DMS79 treated with DMSO at 0.1 percent for 48 hours (cell line): ENCODE measurements at regions not wholly inside any gene's neighbourhood (a gene's known extent, or its start where the extent isn't known, plus 50 kb on each side); places are given as distances from the start of the nearest gene placed in this dataset.

Experiments used
- DNase-seq: peaks from one replicate; lab custom pipeline; 2025; lab: John Stamatoyannopoulos, UW

- no peak for DNase-seq
These were observed 414.6 kb upstream of the PSMD7 start for GRCh38 chr16:73882033-73882432.

DNA sequence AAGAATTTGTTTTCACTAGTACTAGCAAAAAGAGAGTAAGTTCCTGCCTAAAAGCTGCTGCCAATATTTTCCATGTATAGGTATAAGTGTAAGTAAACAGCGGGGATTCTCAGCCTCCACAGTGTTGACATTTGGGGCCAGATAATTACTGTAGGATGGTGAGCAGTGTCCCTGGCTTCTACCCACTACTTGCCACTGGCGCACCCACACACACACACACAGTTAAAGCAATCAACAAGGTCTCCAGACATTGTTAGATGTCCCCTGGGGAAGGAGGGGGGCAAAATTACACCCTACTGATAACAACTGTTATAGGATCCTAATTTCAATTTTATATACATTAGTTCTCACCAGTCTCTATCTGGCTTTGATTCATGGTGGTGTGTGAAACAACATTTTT, 417.0 kb upstream of the PSMD7 start:
- DNase-seq, result no peak

- peak; percentile 42 for DNase-seq
These were observed 418.0 kb upstream of the PSMD7 start for GRCh38 chr16:73878611-73879010.

- no peak for DNase-seq
These were observed 419.5 kb upstream of the PSMD7 start for GRCh38 chr16:73877150-73877549.

GRCh38 chr16:73875996-73876690, 420.5 kb upstream of the PSMD7 start:
- DNase-seq, result no peak

DNA sequence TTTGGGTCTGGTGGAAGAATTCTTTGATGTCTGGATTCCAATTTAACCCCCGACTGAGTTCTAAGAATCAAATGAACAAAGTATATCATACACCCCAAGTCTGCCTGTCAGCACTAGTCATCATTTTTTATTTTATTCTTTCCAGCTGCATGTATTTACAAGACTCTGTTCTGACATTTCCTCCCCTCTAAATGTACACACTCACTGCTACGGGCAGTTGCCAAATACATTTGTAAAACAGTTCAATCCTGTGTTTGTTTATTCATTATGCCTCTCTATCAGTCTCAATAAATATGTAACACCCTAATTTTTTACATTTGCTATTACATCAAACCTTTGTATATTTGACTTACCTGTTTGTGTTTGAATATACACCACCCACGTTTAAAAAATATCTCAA, 422.3 kb upstream of the PSMD7 start:
- DNase-seq, result no peak

DNA sequence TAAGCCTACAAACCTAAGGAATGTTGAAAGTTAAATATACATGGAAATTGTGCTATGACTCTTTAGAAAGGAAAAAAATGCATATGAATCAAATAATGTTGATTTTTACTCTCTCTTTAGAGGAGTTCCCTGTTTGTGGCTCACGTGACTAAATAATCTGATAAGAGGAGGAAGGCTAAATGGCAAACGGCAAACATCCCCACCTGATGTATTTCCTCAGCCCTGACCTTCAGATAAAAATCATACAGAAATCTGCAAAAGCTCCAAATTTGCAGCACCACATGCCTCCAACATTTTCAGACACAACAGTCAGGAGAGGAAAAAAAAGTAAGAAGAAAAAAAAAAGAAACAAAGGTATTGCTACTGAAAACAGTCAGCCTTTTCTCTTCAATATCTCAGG, 423.0 kb upstream of the PSMD7 start:
- no peak for DNase-seq

DNA sequence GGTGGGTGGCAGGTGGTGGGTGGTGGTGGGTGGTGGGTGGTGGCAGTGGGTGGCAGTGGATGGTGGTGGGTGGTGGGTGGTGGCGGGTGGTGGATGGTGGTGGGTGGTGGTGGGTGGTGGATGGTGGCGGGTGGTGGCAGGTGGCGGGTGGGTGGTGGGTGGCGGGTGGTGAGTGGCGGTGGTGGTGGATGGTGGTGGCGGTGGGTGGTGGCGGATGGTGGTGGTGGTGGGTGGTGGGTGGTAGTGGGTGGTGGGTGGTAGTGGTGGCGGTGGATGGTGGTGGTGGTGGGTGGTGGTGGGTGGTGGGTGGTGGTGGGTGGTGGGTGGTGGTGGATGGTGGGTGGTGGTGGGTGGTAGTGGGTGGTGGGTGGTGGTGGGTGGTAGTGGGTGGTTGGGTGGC, 423.8 kb upstream of the PSMD7 start:
- DNase-seq, result no peak

DNA sequence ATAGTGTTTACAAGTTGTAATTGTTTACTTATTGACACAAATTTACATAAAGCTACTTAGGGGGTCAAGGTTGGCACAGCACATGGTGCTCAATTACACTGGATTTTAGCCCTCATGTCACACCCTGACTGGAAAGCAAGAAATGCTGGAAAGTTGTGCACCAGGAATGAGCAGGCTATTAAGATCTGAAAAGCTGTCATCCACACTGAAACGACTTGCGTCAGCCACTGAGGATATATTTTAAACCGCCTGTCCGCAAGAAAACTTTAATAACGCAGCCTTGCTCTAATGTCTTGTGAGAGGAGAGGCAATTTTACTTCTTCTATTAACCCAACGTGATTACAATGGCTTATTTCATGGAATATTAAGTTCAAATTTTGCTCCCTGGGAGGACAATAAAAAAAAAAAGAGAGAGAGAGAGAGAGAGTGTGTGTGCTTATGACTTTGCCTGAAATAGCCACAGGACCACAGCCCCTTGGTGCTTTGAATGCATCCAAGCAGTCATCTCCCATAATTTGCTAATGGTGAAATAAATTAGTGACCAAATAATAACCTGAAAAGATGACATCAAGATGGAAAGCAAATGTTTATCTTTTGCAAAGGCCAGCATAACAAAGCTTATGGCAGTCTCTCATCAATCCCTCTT, 425.4 kb upstream of the PSMD7 start:
- DNase-seq, result no peak

GRCh38 chr16:73869126-73869525, 427.5 kb upstream of the PSMD7 start:
- no peak for DNase-seq

DNA sequence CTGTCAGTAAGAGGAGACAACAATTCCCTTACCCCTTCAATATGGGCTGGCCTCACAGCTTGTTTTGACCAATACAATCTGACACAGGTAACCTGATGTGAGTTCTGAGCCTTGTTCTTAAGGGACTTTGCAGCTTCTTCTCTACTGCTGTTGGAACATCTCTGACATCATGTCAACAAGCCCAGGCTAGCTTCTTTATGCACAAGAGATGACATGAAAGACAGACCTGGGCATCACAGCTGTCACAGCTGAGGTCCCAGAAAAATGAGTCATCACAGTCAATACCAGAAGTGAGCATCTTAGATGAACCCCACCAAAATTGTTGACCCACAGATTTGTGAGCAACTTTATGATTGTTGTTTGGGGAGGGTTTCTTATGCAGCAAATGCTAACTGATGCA, 431.7 kb upstream of the PSMD7 start:
- no peak for DNase-seq

GRCh38 chr16:73858326-73858725, 438.3 kb upstream of the PSMD7 start:
- DNase-seq, result no peak

GRCh38 chr16:73853968-73854367, 442.6 kb upstream of the PSMD7 start:
- no peak for DNase-seq

DNA sequence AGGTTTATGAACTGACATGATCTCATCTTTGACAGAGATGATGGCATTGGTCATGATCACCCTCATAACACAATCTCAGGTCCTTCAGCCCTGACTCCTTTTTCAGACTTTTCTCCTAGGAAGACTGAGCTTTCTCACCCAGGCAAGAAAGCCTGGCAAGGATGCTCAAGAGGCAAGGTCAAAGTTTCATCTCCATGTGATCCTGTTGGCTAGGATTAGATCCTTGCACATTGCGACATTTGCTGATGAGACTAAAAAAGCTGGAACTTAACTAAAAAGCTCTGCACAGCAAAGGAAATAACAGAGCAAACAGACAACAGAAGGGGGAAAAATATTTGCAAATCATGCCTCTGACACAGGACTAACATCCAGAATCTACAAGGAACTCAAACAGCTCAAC, 444.1 kb upstream of the PSMD7 start:
- no peak for DNase-seq

GRCh38 chr16:73848993-73849392, 447.6 kb upstream of the PSMD7 start:
- DNase-seq, result no peak

DNA sequence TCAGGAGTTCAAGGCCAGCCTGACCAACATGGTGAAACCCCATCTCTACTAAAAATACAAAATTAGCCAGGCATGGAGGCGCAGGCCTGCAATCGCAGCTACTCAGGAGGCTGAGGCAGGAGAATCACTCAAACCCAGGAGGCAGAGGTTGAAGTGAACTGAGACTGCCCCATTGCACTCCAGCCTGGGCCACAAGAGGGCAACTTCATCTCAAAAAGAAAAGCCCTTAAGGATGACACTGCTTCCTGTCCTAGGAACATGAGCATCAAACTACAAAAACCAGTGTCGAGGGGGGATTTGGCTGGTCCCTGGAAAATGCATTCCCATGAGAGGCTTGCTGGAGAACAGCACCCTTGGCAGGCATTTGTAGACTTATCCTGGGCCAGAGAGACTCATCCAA, 449.5 kb upstream of the PSMD7 start:
- DNase-seq, result no peak

DNA sequence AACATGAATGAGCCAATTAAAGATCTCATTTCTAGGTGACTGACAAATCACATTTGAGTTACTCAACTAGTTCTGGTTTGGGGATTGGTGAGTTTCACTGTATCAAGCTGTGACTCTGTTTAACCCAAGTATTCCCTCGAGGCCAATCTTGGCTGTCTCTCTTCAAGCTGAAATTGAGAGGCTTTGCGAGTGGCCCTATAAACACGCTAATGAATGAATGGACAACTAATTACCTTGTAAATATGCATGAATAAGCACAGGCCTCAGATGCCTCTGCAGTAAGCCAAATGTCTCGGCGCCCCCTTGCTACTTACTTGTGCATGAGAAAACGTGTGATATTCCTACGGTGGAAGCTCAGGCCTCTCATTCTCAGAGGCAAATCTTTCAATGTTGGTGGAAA, 450.3 kb upstream of the PSMD7 start:
- peak; percentile 26 for DNase-seq

- no peak for DNase-seq
These were observed 450.6 kb upstream of the PSMD7 start for GRCh38 chr16:73846007-73846330.

DNA sequence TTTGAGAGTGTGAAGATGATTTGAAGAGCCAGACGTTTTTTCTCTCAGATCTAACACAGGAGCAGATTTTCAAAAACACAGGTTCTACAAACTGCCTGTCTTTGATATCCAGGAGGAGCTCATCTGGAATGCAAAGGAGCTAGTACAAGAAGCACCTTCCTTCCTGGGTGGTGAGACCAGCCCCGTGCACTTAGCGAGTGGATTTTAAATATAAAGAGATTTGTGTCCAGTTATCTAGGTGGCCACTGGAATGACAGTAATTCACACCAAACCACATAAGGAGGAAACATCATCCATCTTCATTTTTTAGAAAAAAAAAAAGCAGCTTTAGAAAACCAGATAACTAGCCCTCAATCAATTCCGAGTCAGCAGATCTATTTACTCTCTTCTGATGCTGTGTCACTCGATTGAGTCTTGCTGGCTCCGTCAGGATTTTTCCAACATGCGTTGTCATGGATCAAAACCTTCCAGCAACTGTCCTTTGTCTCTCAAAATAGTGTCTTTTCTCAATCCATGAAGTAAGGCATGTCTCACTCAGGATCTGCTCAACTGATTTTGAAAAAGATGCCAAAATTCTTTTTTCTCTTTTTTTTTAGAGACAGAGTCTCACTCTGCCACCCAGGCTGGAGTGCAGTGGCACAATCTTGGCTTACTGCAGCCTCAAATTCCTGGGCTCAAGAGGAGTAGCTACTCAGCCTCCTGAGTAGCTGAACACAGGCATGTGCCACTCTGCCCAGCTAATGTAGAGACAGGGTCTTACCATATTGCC, 451.2 kb upstream of the PSMD7 start:
- no peak for DNase-seq

- no peak for DNase-seq
These were observed 455.9 kb upstream of the PSMD7 start for GRCh38 chr16:73840728-73841127.

DNA sequence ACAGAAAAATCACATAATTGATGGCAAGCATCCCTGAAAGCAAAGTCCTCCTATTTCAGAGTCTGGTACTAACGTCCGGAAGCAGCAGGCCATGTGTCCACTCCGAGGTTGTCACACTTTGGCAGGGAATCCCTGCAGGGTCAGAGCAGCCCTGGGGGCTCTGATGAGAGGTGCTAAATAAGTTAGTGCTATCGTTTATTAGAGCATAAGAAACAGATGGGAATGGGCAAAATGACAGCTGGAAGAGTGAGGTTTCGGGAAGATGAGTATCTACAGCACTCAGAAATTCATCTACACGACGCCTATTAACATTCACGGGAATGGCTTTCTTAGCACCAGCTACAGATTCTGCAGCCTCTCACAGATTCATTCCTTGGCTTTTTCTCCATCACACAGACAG, 465.4 kb upstream of the PSMD7 start:
- DNase-seq, result no peak

- DNase-seq, result no peak
These were observed 473.3 kb upstream of the PSMD7 start for GRCh38 chr16:73823205-73823849.
